Spleen (tissue), 7 donors: ENCODE measurements at regions not wholly inside any gene's neighbourhood (a gene's known extent, or its start where the extent isn't known, plus 50 kb on each side); places are given as distances from the start of the nearest gene placed in this dataset.

Experiments used
- POLR2A ChIP-seq, 3 donors: fragments of 450-650 bp; IDR thresholded peaks; one replicate each; pipeline ENCODE4 v1.5.1; 2017; ENCODE audit warnings: antibody characterized with exemption in 3 of 3, mild to moderate bottlenecking in 1 of 3
- TF ChIP-seq, protein P1 (sequence below), 11 experiments: fragments of 200-600 bp in 7 of 11; fragments of 450-650 bp in 4 of 11; sonication (generic) in 4 of 11; IDR thresholded peaks in 8 of 11; conservative IDR thresholded peaks in 3 of 11; 1 replicate in 7 of 11; 2 replicates in 4 of 11; pipeline versions ENCODE4 v1.4.0 to v1.8.0; 2016 to 2021; ENCODE audit warnings: antibody characterized with exemption in 11 of 11, inconsistent platforms in 4 of 11, mild to moderate bottlenecking in 1 of 11
- donor health status: DM: no; HTN: no; CAD: no; lungs with moderate emphysema.
- donor health status: DM: no; HTN: no; CAD: no.
- donor health status: DM: no; HTN: no; CAD: no.

DNA sequence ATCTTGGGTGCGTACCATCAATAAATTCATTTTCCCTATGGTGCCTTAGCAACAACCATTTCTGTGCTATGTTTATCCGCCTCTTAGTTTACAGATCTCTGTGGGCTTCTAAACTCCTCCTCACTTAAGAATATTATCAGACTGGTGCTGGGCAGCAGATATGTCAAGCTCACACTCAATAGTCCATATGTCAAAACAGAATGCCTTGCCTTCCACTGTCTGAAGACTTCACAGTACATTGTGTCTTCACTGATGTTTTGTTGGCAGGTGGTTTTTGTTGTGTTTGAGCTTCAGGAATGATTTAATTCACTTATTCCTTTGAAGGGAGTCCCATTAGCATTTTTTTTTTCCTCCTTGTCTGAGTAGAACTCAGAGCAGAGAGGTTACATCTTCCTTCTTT is 419.6 kb downstream of the DNAJB9 start:
- TF ChIP-seq, protein P1, sequence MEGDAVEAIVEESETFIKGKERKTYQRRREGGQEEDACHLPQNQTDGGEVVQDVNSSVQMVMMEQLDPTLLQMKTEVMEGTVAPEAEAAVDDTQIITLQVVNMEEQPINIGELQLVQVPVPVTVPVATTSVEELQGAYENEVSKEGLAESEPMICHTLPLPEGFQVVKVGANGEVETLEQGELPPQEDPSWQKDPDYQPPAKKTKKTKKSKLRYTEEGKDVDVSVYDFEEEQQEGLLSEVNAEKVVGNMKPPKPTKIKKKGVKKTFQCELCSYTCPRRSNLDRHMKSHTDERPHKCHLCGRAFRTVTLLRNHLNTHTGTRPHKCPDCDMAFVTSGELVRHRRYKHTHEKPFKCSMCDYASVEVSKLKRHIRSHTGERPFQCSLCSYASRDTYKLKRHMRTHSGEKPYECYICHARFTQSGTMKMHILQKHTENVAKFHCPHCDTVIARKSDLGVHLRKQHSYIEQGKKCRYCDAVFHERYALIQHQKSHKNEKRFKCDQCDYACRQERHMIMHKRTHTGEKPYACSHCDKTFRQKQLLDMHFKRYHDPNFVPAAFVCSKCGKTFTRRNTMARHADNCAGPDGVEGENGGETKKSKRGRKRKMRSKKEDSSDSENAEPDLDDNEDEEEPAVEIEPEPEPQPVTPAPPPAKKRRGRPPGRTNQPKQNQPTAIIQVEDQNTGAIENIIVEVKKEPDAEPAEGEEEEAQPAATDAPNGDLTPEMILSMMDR (IDR thresholded peaks at IDR 0.05 in 8 of 11, conservative IDR thresholded peaks at IDR 0.05 in 3 of 11), result no peak
- TF ChIP-seq POLR2A (IDR thresholded peaks at IDR 0.05), result no peak
